Stimulated activated CD8-positive, alpha-beta memory T cell treated with anti-CD3 and anti-CD28 coated beads, Interleukin-12 subunit alpha, Interleukin-12 subunit beta, amount 100 ng/mL, for 1 hour (primary cell): ENCODE measurements at regions not wholly inside any gene's neighbourhood (a gene's known extent, or its start where the extent isn't known, plus 50 kb on each side); places are given as distances from the start of the nearest gene placed in this dataset.

Experiments used
- DNase-seq: peaks from one replicate; pipeline ENCODE4 v3.0.0-alpha.2; 2020; ENCODE audit warnings: low read depth

GRCh38 chr5:135248801-135249231, 150.2 kb downstream of the MACROH2A1 start:
- no peak for DNase-seq

GRCh38 chr5:135246923-135247795, 151.9 kb downstream of the MACROH2A1 start:
- DNase-seq: no peak

DNA sequence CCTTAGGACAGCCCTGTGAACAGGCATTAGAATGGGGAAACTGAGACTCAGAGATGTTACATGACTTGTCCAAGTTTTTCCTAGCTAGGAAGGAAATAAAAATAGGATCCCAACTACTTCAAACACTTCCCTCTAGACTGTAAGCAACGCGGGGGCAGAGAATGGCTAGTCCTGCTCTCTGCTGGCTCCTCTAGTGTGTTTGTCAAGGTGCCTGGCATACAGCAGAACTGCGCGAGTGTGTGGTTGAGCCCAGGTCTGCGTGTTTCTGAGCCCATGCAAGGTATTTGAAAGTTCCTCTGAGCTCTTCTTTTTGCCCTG, 152.5 kb downstream of the MACROH2A1 start:
- no peak for DNase-seq

DNA sequence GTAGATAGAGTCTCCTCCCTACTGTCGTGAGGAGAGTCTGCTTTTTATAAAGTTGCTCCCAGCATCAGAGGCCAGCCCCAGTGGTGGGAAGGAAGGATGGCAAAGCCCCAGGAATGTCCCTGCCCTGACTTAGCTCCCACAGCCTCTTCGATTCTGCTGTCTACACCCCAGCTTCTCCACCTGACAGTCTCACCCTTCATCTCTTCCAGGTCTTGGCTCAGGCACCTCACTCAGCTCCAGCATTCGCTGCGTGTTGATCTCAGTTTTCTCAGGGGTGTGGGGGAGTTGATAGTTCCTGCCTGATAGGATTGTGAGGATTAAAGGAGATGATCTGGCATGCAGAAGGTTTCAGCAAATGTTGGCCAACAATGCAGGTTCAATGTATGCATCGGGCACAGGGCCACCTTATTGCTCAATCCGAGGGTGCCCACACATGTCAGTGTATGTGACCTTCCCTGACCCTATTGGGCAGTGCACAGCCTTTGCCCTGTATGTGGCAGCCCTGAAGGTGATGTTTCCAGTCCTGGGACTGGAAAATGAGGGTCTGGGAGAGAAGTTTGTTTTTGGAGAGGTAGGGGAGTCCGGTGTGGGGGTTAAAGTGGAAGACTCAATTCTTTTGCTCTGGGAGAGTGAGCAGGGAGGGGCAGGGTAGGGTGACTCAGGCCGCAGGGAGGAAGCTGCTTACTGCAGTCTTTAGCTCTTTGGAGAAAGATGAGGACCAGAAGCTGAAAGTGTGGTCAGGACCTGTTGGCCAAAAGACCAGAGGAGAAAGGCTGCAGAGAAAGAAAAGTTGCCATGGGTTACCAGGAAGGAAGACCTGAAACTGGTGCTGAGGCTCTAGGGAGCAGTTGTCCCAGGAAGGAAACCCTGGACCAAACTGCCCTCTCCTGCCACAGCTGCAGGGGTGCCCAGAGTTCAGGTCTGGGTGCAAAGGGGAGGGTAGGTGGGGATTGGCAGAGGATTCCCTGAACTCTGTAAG, 153.2 kb downstream of the MACROH2A1 start:
- no peak for DNase-seq

DNA sequence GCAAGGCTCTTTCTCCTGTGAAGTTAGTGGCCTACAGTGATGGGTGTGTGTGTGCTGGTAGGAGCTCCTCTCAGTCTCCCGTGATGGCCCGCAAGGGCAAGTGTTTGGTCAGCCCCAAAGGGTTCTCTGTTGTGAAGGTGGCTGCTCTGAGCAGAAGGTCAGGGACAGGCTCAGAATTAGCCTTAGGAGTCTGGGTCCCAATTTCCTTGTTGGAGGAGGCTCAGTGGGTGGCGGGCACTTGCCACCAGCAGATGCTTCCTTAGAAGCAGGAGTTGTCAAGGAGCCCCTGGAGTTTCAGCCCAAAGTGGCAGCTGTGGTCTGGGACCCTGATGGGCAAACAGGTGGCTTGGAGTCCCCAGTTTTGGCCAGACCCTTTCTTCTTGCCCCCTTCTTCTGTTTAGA, 154.4 kb downstream of the MACROH2A1 start:
- DNase-seq: no peak

GRCh38 chr5:135243556-135244285, 155.3 kb downstream of the MACROH2A1 start:
- DNase-seq: no peak

GRCh38 chr5:135242866-135243555, 156.0 kb downstream of the MACROH2A1 start:
- no peak for DNase-seq

DNA sequence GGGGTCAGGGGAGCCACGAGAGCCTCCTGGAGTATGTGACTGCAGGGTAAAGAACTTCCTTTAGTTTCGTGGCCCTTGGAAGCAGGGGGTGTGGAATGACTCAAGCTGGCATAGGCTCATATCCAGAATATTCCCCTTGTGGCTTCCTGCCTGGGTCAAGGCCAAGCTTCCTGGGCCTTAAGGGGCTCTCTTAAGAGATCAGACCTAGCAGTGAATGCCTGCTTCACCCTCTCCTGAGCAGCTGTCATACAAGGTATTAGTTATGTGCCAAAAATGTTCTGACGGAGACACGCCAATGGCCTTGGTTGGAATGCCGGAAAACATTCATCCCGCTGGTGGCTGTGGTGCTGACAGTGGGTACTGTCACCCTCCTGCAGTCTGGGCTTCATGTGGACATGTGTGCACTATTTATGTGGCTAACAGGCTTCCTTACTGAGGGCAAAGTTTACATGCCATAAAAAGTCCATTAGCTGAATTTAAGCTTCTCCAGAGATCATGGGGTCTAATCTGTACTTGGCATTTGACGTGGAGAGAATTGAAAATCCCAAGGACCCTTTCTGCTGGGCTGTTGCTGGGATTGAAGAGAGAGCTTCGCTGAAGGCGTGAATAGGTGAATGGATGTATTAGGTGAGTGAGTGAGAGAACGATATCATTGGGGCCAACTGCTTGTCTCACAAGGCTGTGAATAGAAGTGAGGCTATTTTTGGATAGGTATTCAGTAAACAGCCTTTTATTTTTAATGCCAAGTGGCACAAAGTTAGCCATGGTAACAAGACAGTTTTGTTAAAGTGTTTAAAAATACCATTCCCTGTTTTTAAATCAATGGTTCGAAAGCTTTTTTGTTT, 156.8 kb downstream of the MACROH2A1 start:
- no peak for DNase-seq

- DNase-seq: no peak
Observed at GRCh38 chr5:135241536-135241935, 157.5 kb downstream of the MACROH2A1 start.

GRCh38 chr5:135240781-135241360, 158.2 kb downstream of the MACROH2A1 start:
- DNase-seq: no peak

DNA sequence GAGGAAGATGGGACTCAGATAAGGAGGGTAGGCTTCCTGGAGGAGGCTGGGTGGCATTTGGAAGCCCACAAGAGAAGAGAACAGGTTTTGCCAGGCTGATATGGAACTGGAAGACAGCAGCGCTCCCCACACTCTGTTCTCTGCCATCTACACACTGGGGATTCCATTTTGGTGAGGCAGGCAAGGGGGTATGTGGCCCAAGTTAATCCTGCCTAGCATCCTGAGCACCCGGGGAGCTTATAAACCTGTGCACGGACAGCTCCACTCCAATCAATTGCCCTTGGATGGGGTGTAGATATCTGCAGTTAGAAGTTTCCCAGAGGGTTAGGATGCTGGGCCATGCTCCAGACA, 158.8 kb downstream of the MACROH2A1 start:
- no peak for DNase-seq

GRCh38 chr5:135239453-135240282, 159.4 kb downstream of the MACROH2A1 start:
- no peak for DNase-seq

- no peak for DNase-seq
Observed at GRCh38 chr5:135238622-135239452, 160.2 kb downstream of the MACROH2A1 start.

DNA sequence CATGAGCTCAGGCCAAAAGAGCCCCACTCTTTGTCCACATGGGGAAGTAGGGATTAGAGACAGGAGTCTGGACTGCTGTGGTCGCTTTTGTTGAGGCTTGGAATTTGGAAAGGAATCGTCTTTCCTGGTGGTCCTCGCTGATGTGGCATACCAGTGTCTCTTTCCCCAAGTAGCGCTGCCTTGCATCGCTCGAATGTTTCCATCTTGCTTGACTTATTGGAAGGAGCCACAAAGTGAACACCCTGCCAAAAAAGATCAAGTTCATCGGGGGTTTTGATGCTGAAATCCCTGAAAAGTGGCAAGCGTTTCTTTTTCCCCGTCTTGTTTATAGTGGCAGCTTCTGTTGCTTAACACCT, 161.3 kb downstream of the MACROH2A1 start:
- DNase-seq: no peak

- no peak for DNase-seq
Observed at GRCh38 chr5:135236908-135237747, 161.9 kb downstream of the MACROH2A1 start.

DNA sequence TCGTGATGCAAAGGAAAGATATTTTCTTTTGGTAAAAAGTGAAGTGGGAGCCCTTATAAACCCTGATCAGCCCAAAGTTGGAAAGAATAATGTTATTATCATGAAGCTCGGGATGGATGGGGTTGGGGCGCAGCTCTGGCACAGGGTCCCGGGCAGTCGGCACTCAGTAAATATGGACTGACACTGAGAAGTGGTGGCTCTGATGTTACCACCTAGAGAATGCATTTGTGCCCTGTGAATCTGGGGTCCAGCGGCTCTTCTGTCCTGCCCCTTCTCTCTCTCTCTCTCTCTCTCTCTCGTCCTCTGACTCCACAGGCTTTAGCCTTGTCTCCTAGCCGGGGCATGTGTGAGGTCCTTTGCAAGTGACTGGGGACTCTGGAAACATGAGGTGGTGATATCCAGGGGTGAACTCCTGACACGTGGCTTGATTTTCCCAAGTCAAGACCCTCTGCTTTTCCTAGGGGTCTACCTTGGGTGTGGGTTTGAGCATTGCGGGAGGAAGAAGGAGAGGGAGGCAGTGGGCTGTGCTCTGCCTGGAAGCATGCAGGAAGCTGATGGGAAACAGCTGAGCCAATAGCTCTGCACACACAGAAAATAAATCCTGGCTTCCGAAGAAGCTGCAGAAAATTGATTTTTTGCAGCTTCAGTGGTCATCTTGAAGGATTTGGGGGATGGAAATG, 162.7 kb downstream of the MACROH2A1 start:
- no peak for DNase-seq

- DNase-seq: no peak
Observed at GRCh38 chr5:135235551-135236227, 163.3 kb downstream of the MACROH2A1 start.
